SK-N-SH treated with all-trans-retinoic acid at 6 μM for 48 hours (cell line): ENCODE measurements at regions not wholly inside any gene's neighbourhood (a gene's known extent, or its start where the extent isn't known, plus 50 kb on each side); places are given as distances from the start of the nearest gene placed in this dataset.
"Not testable (repeated sequence)": the region's sequence is repeated elsewhere in the genome, so short reads cannot be mapped to it uniquely, and the experiment has no call there.

Experiments used
- ATAC-seq: fragments of 200-7000 bp; cut with Tn5 transposase; 3 replicates; pipeline ENCODE4 v1.9.1; 2020; ENCODE audit warnings: mild to moderate bottlenecking, moderate library complexity
- BACH2 ChIP-seq: fragments of 250-450 bp; sonication (Bioruptor Pico); IDR thresholded peaks from 2 replicates; pipeline ENCODE4 v1.9.0; 2021; ENCODE audit warnings: mild to moderate bottlenecking, borderline replicate concordance
- CSDC2 ChIP-seq: fragments of 250-450 bp; sonication (Bioruptor Pico); IDR thresholded peaks from 2 replicates; pipeline ENCODE4 v1.5.0; 2020; ENCODE audit warnings: mild to moderate bottlenecking, moderate library complexity
- CSRNP3 ChIP-seq: fragments of 250-450 bp; sonication (Bioruptor Pico); IDR thresholded peaks from 2 replicates; pipeline ENCODE4 v1.5.1; 2021; ENCODE audit warnings: mild to moderate bottlenecking, moderate library complexity
- ESRRG ChIP-seq: fragments of 250-450 bp; sonication (Bioruptor Pico); IDR thresholded peaks from 2 replicates; pipeline ENCODE4 v1.6.1; 2021; ENCODE audit warnings: mild to moderate bottlenecking
- GLIS3 ChIP-seq: fragments of 250-450 bp; sonication (Bioruptor Pico); IDR thresholded peaks from 2 replicates; pipeline ENCODE4 v1.5.0; 2020; ENCODE audit warnings: mild to moderate bottlenecking, moderate library complexity
- OSR1 ChIP-seq: fragments of 250-450 bp; sonication (Bioruptor Pico); IDR thresholded peaks from 2 replicates; pipeline ENCODE4 v1.8.0; 2022; ENCODE audit warnings: moderate library complexity, mild to moderate bottlenecking, inconsistent platforms
- PATZ1 ChIP-seq: fragments of 250-450 bp; sonication (Bioruptor Pico); IDR thresholded peaks from 2 replicates; pipeline ENCODE4 v1.8.0; 2020; ENCODE audit warnings: mild to moderate bottlenecking, moderate library complexity, borderline replicate concordance
- PPARA ChIP-seq: fragments of 250-450 bp; sonication (Bioruptor Pico); IDR thresholded peaks from 2 replicates; pipeline ENCODE4 v1.5.0; 2020; ENCODE audit warnings: mild to moderate bottlenecking, borderline replicate concordance
- RARB ChIP-seq: fragments of 250-450 bp; sonication (Bioruptor Pico); IDR thresholded peaks from 2 replicates; pipeline ENCODE4 v1.8.0; 2021; ENCODE audit warnings: mild to moderate bottlenecking, moderate library complexity
- TCF4 ChIP-seq: fragments of 250-450 bp; sonication (Bioruptor Pico); IDR thresholded peaks from 2 replicates; pipeline ENCODE4 v1.8.0; 2021; ENCODE audit warnings: mild to moderate bottlenecking, moderate library complexity, borderline replicate concordance
- TOX ChIP-seq: fragments of 250-450 bp; sonication (Bioruptor Pico); IDR thresholded peaks from 2 replicates; pipeline ENCODE4 v1.8.0; 2021; ENCODE audit warnings: mild to moderate bottlenecking, moderate library complexity, borderline replicate concordance
- TSHZ2 ChIP-seq: fragments of 250-450 bp; sonication (Bioruptor Pico); IDR thresholded peaks from 2 replicates; pipeline ENCODE4 v1.5.0; 2020; ENCODE audit warnings: mild to moderate bottlenecking, moderate library complexity
- ZC3H10 ChIP-seq: fragments of 250-450 bp; sonication (Bioruptor Pico); IDR thresholded peaks from 2 replicates; pipeline ENCODE4 v1.5.1; 2021; ENCODE audit warnings: mild to moderate bottlenecking, moderate library complexity
- ZFP3 ChIP-seq: fragments of 250-450 bp; sonication (Bioruptor Pico); IDR thresholded peaks from 2 replicates; pipeline ENCODE4 v1.5.0; 2020; ENCODE audit warnings: mild to moderate bottlenecking, moderate library complexity
- ZFP30 ChIP-seq: fragments of 450-650 bp; formaldehyde crosslinking; IDR thresholded peaks from 2 replicates; pipeline ENCODE4 v1.5.0; 2022; ENCODE audit warnings: mild to moderate bottlenecking, moderate library complexity
- ZNF565 ChIP-seq: fragments of 450-650 bp; formaldehyde crosslinking; conservative IDR thresholded peaks from 2 replicates; pipeline ENCODE4 v1.5.0; 2020; ENCODE audit warnings: low read depth, mild to moderate bottlenecking, moderate library complexity
- ZNF70 ChIP-seq: fragments of 450-650 bp; formaldehyde crosslinking; IDR thresholded peaks from 2 replicates; pipeline ENCODE4 v1.5.0; 2020; ENCODE audit warnings: mild to moderate bottlenecking, moderate library complexity
- ZNF8 ChIP-seq: fragments of 450-650 bp; formaldehyde crosslinking; IDR thresholded peaks from 2 replicates; pipeline ENCODE4 v1.5.0; 2020; ENCODE audit warnings: mild to moderate bottlenecking, moderate library complexity

- no peak for ATAC-seq
Measured at GRCh38 chr1:90351019-90351418, 356.1 kb downstream of the ZNF326 start.

GRCh38 chr1:90349510-90349909 is 354.6 kb downstream of the ZNF326 start:
- no peak for TF ChIP-seq ZNF8
- TF ChIP-seq CSDC2 (CRISPR knock-in tag): no peak
- no peak for TF ChIP-seq CSRNP3 (CRISPR knock-in tag)
- TF ChIP-seq ZFP30 (CRISPR knock-in tag): no peak
- no peak for TF ChIP-seq GLIS3 (CRISPR knock-in tag)
- TF ChIP-seq BACH2 (CRISPR knock-in tag): no peak
- no peak for TF ChIP-seq RARB (CRISPR knock-in tag)
- TF ChIP-seq TOX (CRISPR knock-in tag): no peak
- ATAC-seq: no peak

More at GRCh38 chr1:90351019-90351418, 356.1 kb downstream of the ZNF326 start:
- TF ChIP-seq ZFP3 (CRISPR knock-in tag): no peak
- no peak for TF ChIP-seq ZFP30 (CRISPR knock-in tag)
- no peak for TF ChIP-seq GLIS3 (CRISPR knock-in tag)
- TF ChIP-seq TSHZ2 (CRISPR knock-in tag): no peak
- TF ChIP-seq TCF4 (CRISPR knock-in tag): no peak

GRCh38 chr1:90348934-90349333 is 354.0 kb downstream of the ZNF326 start:
- TF ChIP-seq PATZ1 (CRISPR knock-in tag) (no peak), TSHZ2 (CRISPR knock-in tag) (no peak), TOX (CRISPR knock-in tag) (no peak), RARB (CRISPR knock-in tag) (no peak)
- ATAC-seq: no peak

- not testable (repeated sequence) for ATAC-seq
Measured at GRCh38 chr1:90348459-90348858, 353.5 kb downstream of the ZNF326 start.

GRCh38 chr1:90347366-90347765 is 352.5 kb downstream of the ZNF326 start:
- TF ChIP-seq OSR1 (CRISPR knock-in tag): no peak
- no peak for TF ChIP-seq ESRRG (CRISPR knock-in tag)
- no peak for TF ChIP-seq ZNF8
- TF ChIP-seq ZC3H10 (CRISPR knock-in tag): no peak
- no peak for TF ChIP-seq BACH2 (CRISPR knock-in tag)
- TF ChIP-seq TSHZ2 (CRISPR knock-in tag): no peak
- no peak for TF ChIP-seq ZNF565 (CRISPR knock-in tag)
- no peak for TF ChIP-seq PPARA (CRISPR knock-in tag)
- TF ChIP-seq PATZ1 (CRISPR knock-in tag): no peak
- no peak for TF ChIP-seq ZNF70 (CRISPR knock-in tag)
- TF ChIP-seq TCF4 (CRISPR knock-in tag): no peak
- ATAC-seq: no peak
